H9 (cell line): ENCODE measurements at regions not wholly inside any gene's neighbourhood (a gene's known extent, or its start where the extent isn't known, plus 50 kb on each side); places are given as distances from the start of the nearest gene placed in this dataset.

Experiments used
- DNase-seq: peaks from one replicate; pipeline ENCODE4 v3.0.0-alpha.2; 2017
- H2AFZ ChIP-seq: one replicate; pipeline ENCODE4 v1.6.1; 2013; ENCODE audit warnings: mild to moderate bottlenecking, low read length, control low read depth, moderate library complexity
- H2AK5ac ChIP-seq: 2 replicates; pipeline ENCODE4 v1.6.1; 2013; ENCODE audit warnings: low read length, control low read depth, mixed read lengths; ENCODE audit not compliant: insufficient read length
- H2BK120ac ChIP-seq: one replicate; pipeline ENCODE4 v1.6.1; 2013; ENCODE audit warnings: low read depth, mild to moderate bottlenecking, low read length, control low read depth, inconsistent platforms; ENCODE audit not compliant: poor library complexity, severe bottlenecking
- H2BK12ac ChIP-seq: 2 replicates; pipeline ENCODE4 v1.6.1; 2013; ENCODE audit warnings: low read length, control low read depth, mixed read lengths, low read depth; ENCODE audit not compliant: insufficient read length
- H2BK15ac ChIP-seq: 2 replicates; pipeline ENCODE4 v1.6.1; 2013; ENCODE audit warnings: low read depth, low read length, control low read depth
- H2BK20ac ChIP-seq: one replicate; pipeline ENCODE4 v1.6.1; 2013; ENCODE audit warnings: low read depth, mild to moderate bottlenecking, low read length, control low read depth, inconsistent platforms; ENCODE audit not compliant: poor library complexity, severe bottlenecking
- H2BK5ac ChIP-seq: 2 replicates; pipeline ENCODE4 v1.6.1; 2013; ENCODE audit warnings: low read length, control low read depth, mixed read lengths; ENCODE audit not compliant: insufficient read length
- H3K14ac ChIP-seq: 2 replicates; pipeline ENCODE4 v1.6.1; 2013; ENCODE audit warnings: low read length, control low read depth; ENCODE audit not compliant: insufficient read depth
- H3K18ac ChIP-seq: 2 replicates; pipeline ENCODE4 v1.6.1; 2013; ENCODE audit warnings: low read depth, mild to moderate bottlenecking, mixed read lengths, low read length, control low read depth; ENCODE audit not compliant: insufficient read length
- H3K23ac ChIP-seq: 2 replicates; pipeline ENCODE4 v1.6.1; 2013; ENCODE audit warnings: low read length, control low read depth, mixed read lengths, low read depth; ENCODE audit not compliant: insufficient read length
- H3K23me2 ChIP-seq: 2 replicates; pipeline ENCODE4 v1.6.1; 2013; ENCODE audit warnings: low read depth, mild to moderate bottlenecking, mixed read lengths, low read length, control low read depth; ENCODE audit not compliant: insufficient read length, poor library complexity, severe bottlenecking
- H3K27ac ChIP-seq: 2 replicates; pipeline ENCODE4 v1.5.1; 2013; ENCODE audit warnings: low read length, control low read depth, mixed read lengths, low read depth; ENCODE audit not compliant: insufficient read length
- H3K27me3 ChIP-seq: 2 replicates; pipeline ENCODE4 v1.6.1; 2013; ENCODE audit warnings: low read length, control low read depth, inconsistent platforms; ENCODE audit not compliant: insufficient read depth
- H3K4ac ChIP-seq: 2 replicates; pipeline ENCODE4 v1.6.1; 2013; ENCODE audit warnings: low read depth, mild to moderate bottlenecking, control low read depth, inconsistent platforms, low read length, moderate library complexity
- H3K4me1 ChIP-seq: 2 replicates; pipeline ENCODE4 v1.6.1; 2013; ENCODE audit warnings: low read length, control low read depth, inconsistent platforms; ENCODE audit not compliant: insufficient read depth
- H3K4me2 ChIP-seq: 2 replicates; pipeline ENCODE4 v1.6.1; 2013; ENCODE audit warnings: low read length, control low read depth, mixed read lengths; ENCODE audit not compliant: insufficient read length, insufficient read depth
- H3K56ac ChIP-seq: 2 replicates; pipeline ENCODE4 v1.6.1; 2013; ENCODE audit warnings: low read depth, mild to moderate bottlenecking, mixed read lengths, low read length, control low read depth; ENCODE audit not compliant: insufficient read length
- H3K79me1 ChIP-seq: 2 replicates; pipeline ENCODE4 v1.6.1; 2013; ENCODE audit warnings: low read depth, mild to moderate bottlenecking, moderate library complexity, low read length, control low read depth, inconsistent platforms; ENCODE audit not compliant: insufficient read depth, poor library complexity, severe bottlenecking
- H3K79me2 ChIP-seq: 2 replicates; pipeline ENCODE4 v1.6.1; 2013; ENCODE audit warnings: low read length, control low read depth, inconsistent platforms; ENCODE audit not compliant: insufficient read depth
- H3K9ac ChIP-seq: 2 replicates; pipeline ENCODE4 v1.6.1; 2013; ENCODE audit warnings: low read length, control low read depth, mixed read lengths; ENCODE audit not compliant: insufficient read length; ENCODE audit errors: extremely low read depth
- H3K9me3 ChIP-seq: one replicate; pipeline ENCODE4 v1.6.1; 2013; ENCODE audit warnings: low read depth, low read length, inconsistent platforms; ENCODE audit not compliant: control insufficient read depth
- H3T11ph ChIP-seq: one replicate; pipeline ENCODE4 v1.6.1; 2013; ENCODE audit warnings: mild to moderate bottlenecking, low read length, control low read depth, inconsistent platforms
- H4K20me1 ChIP-seq: one replicate; pipeline ENCODE4 v1.6.1; 2013; ENCODE audit not compliant: control insufficient read depth, insufficient read length, insufficient read depth
- H4K5ac ChIP-seq: 2 replicates; pipeline ENCODE4 v1.6.1; 2013; ENCODE audit warnings: low read depth, mild to moderate bottlenecking, mixed read lengths, low read length, control low read depth; ENCODE audit not compliant: insufficient read length
- H4K8ac ChIP-seq: replicated peaks from 2 replicates; pipeline ENCODE4 v1.6.1; 2013; ENCODE audit warnings: low read length, control low read depth, mixed read lengths, low read depth; ENCODE audit not compliant: insufficient read length
- H4K91ac ChIP-seq: 2 replicates; pipeline ENCODE4 v1.6.1; 2013; ENCODE audit warnings: low read depth, mild to moderate bottlenecking, moderate library complexity, mixed read lengths, low read length, control low read depth; ENCODE audit not compliant: insufficient read length
- H3K27ac Mint-ChIP-seq, 3 experiments: 2 replicates in 2 of 3; 3 replicates in 1 of 3; pipeline ENCODE4 v1.8.0; 2020 to 2021; ENCODE audit warnings: mixed read lengths in 3 of 3, mild to moderate bottlenecking in 1 of 3, moderate library complexity in 1 of 3
- H3K27me3 Mint-ChIP-seq: 2 replicates; pipeline ENCODE4 v1.8.0; 2021; ENCODE audit warnings: low read depth, mild to moderate bottlenecking, moderate library complexity, mixed read lengths
- H3K36me3 Mint-ChIP-seq, 3 experiments: 2 replicates in 2 of 3; 3 replicates in 1 of 3; pipeline ENCODE4 v1.8.0; 2020 to 2021; ENCODE audit warnings: low read depth in 3 of 3, mixed read lengths in 3 of 3; ENCODE audit not compliant: insufficient read depth in 1 of 3
- H3K4me1 Mint-ChIP-seq, 2 experiments: 2 replicates each; pipeline ENCODE4 v1.8.0; 2020; ENCODE audit warnings: mixed read lengths in 2 of 2
- H3K4me3 Mint-ChIP-seq, 2 experiments: 2 replicates in 1 of 2; 3 replicates in 1 of 2; pipeline ENCODE4 v1.8.0; 2020 to 2021; ENCODE audit warnings: mild to moderate bottlenecking in 2 of 2, mixed read lengths in 2 of 2, moderate library complexity in 1 of 2
- H3K9me3 Mint-ChIP-seq, 2 experiments: 2 replicates in 1 of 2; 3 replicates in 1 of 2; pipeline ENCODE4 v1.8.0; 2020; ENCODE audit warnings: mild to moderate bottlenecking in 2 of 2, mixed read lengths in 2 of 2, moderate library complexity in 1 of 2
- WGBS: extraction: QIAGEN DNeasy Blood & Tissue Kit; methylation state at CpG from one replicate; pipeline ENCODE4 v1.1.7; 2013; ENCODE audit warnings: missing lambda C conversion rate, low lambda C conversion rate, mixed read lengths; ENCODE audit not compliant: insufficient read length; ENCODE audit errors: extremely low coverage; 5-methylcytosine and 5-hydroxymethylcytosine counted together
- TF ChIP-seq, protein P1 (sequence below): fragments of 200-600 bp; sonication (generic); conservative IDR thresholded peaks from 3 replicates; pipeline ENCODE4 v1.8.0; 2021; ENCODE audit warnings: antibody characterized with exemption, mild to moderate bottlenecking

DNA sequence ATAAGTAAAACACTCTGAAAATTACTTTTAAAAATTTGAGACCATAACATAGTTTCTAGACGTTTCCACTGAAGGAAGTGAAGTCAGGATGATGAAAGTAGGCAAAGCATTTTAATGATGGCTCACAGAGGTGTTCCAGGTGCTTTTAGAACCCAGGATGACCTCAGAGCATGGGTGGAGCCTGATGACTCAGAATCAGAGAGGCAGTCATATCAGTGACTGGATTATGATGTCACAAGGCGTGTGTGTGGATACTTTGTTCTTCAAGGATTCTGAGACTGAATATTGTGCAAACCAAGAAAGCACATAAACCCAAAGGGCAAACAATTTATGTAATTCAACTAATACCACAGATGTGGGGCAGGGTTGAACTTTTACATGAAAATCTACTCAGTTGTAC is 200.2 kb upstream of the FOXN2 start:
- no peaks in the 10 kb centered on the region for H3K79me1 ChIP-seq
- H3K4ac ChIP-seq = no peak overlapping the region
- H3K4me2 ChIP-seq = no peak overlapping the region
- no peak overlapping the region for H2BK120ac ChIP-seq
- H3K56ac ChIP-seq = no peak overlapping the region
- H4K5ac ChIP-seq = no peak overlapping the region
- no peak overlapping the region for H4K8ac ChIP-seq
- H3K4me1 Mint-ChIP-seq = peaks cover 9 to 22% of the 10 kb centered on the region in 2 experiments
- no peak overlapping the region for H3K4me3 Mint-ChIP-seq
- H3K9me3 ChIP-seq = no peaks in the 10 kb centered on the region
- H3K27me3 ChIP-seq = no peaks in the 10 kb centered on the region
- H3K9me3 Mint-ChIP-seq = no peaks in the 10 kb centered on the region
- H3T11ph ChIP-seq = no peak overlapping the region
- H3K79me2 ChIP-seq = no peaks in the 10 kb centered on the region
- H4K91ac ChIP-seq = no peak overlapping the region
- H3K27ac ChIP-seq = no peak overlapping the region
- no peak overlapping the region for H2BK20ac ChIP-seq
- H3K18ac ChIP-seq = no peak overlapping the region
- H2AFZ ChIP-seq = no peak overlapping the region
- H3K27me3 Mint-ChIP-seq = no peaks in the 10 kb centered on the region
- TF ChIP-seq, protein P1, sequence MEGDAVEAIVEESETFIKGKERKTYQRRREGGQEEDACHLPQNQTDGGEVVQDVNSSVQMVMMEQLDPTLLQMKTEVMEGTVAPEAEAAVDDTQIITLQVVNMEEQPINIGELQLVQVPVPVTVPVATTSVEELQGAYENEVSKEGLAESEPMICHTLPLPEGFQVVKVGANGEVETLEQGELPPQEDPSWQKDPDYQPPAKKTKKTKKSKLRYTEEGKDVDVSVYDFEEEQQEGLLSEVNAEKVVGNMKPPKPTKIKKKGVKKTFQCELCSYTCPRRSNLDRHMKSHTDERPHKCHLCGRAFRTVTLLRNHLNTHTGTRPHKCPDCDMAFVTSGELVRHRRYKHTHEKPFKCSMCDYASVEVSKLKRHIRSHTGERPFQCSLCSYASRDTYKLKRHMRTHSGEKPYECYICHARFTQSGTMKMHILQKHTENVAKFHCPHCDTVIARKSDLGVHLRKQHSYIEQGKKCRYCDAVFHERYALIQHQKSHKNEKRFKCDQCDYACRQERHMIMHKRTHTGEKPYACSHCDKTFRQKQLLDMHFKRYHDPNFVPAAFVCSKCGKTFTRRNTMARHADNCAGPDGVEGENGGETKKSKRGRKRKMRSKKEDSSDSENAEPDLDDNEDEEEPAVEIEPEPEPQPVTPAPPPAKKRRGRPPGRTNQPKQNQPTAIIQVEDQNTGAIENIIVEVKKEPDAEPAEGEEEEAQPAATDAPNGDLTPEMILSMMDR = no peak
- H2BK5ac ChIP-seq = no peak overlapping the region
- H3K14ac ChIP-seq = no peak overlapping the region
- no peaks in the 10 kb centered on the region for H3K4me1 ChIP-seq
- DNase-seq = no peak
- no peak overlapping the region for H2BK12ac ChIP-seq
- H2BK15ac ChIP-seq = no peak overlapping the region
- WGBS = no CpG with 5 or more reads among the region's 2 CpGs
- peaks cover 2% of the 10 kb centered on the region for H3K23me2 ChIP-seq
- no peaks in the 10 kb centered on the region for H3K36me3 Mint-ChIP-seq
- no peak overlapping the region for H3K23ac ChIP-seq
- no peak overlapping the region for H2AK5ac ChIP-seq
- H4K20me1 ChIP-seq = no peaks in the 10 kb centered on the region
- no peak overlapping the region for H3K27ac Mint-ChIP-seq
- H3K9ac ChIP-seq = no peak overlapping the region
